22Rv1 (cell line): ENCODE measurements at regions not wholly inside any gene's neighbourhood (a gene's known extent, or its start where the extent isn't known, plus 50 kb on each side); places are given as distances from the start of the nearest gene placed in this dataset.
"Not testable (repeated sequence)": the region's sequence is repeated elsewhere in the genome, so short reads cannot be mapped to it uniquely, and the experiment has no call there.

Experiments used
- H3K27ac ChIP-seq: fragments of 450-650 bp; 2 replicates; pipeline ENCODE4 v1.5.1; 2017
- CTCF ChIP-seq: fragments of 450-650 bp; IDR thresholded peaks from 2 replicates; pipeline ENCODE4 v1.5.1; 2017; ENCODE audit warnings: mild to moderate bottlenecking
- ZFX ChIP-seq: fragments of 450-650 bp; IDR thresholded peaks from 2 replicates; pipeline ENCODE4 v1.6.1; 2017; ENCODE audit warnings: antibody characterized with exemption, borderline replicate concordance

GRCh38 chr2:67164771-67165522 is 232.2 kb upstream of the ETAA1 start:
- H3K27ac ChIP-seq = no peak overlapping the region
- no peak for TF ChIP-seq ZFX
- no peak for TF ChIP-seq CTCF

- TF ChIP-seq ZFX = no peak
- TF ChIP-seq CTCF = no peak
- H3K27ac ChIP-seq = no peak overlapping the region
Observed at GRCh38 chr2:67165523-67165990, 231.6 kb upstream of the ETAA1 start.

GRCh38 chr2:67166511-67166910 is 230.6 kb upstream of the ETAA1 start:
- H3K27ac ChIP-seq = not testable (repeated sequence)

GRCh38 chr2:67169417-67170140 is 227.6 kb upstream of the ETAA1 start:
- no peak overlapping the region for H3K27ac ChIP-seq
- no peak for TF ChIP-seq CTCF
- no peak for TF ChIP-seq ZFX

- H3K27ac ChIP-seq = no peak overlapping the region
Observed at GRCh38 chr2:67179526-67179925, 217.6 kb upstream of the ETAA1 start.

GRCh38 chr2:67180841-67181240 is 216.3 kb upstream of the ETAA1 start:
- no peak overlapping the region for H3K27ac ChIP-seq
- no peak for TF ChIP-seq CTCF
- no peak for TF ChIP-seq ZFX

More at GRCh38 chr2:67179526-67179925, 217.6 kb upstream of the ETAA1 start:
- TF ChIP-seq CTCF (no peak), ZFX (no peak)

GRCh38 chr2:67182884-67183283 is 214.2 kb upstream of the ETAA1 start:
- TF ChIP-seq ZFX (no peak), CTCF (no peak)
- H3K27ac ChIP-seq = no peak overlapping the region

- TF ChIP-seq CTCF = no peak
- TF ChIP-seq ZFX = no peak
- H3K27ac ChIP-seq = no peak overlapping the region
Observed at GRCh38 chr2:67186326-67186725, 210.8 kb upstream of the ETAA1 start.
